HepG2 (cell line): ENCODE measurements at regions not wholly inside any gene's neighbourhood (a gene's known extent, or its start where the extent isn't known, plus 50 kb on each side); places are given as distances from the start of the nearest gene placed in this dataset.

Source experiments
- ATAC-seq: fragments of 200-7000 bp; cut with Tn5 transposase; 3 replicates; pipeline ENCODE4 v1.9.1; 2020; ENCODE audit warnings: mild to moderate bottlenecking, moderate library complexity
- BruUV-seq: library from RNA; stranded (reverse); fragments of 400-500 nt; replicated peaks from 2 replicates; lab custom pipeline; 2021; lab: Mats Ljungman, UMichigan
- CTCF ChIA-PET: fragments of 300-600 bp; formaldehyde crosslinking; extraction: SDS; loops from one replicate; lab custom pipeline; 2021; ENCODE audit warnings: low total read pairs, inconsistent platforms, low intra/inter-chr PET ratio; lab: Yijun Ruan, JAX
- POLR2A ChIA-PET: fragments of 350-600 bp; sonication (Branson Sonifier 250); formaldehyde crosslinking; loops from one replicate; lab custom pipeline; 2020; ENCODE audit warnings: antibody characterized with exemption, inconsistent platforms; lab: Yijun Ruan, JAX
- DNase-seq: peaks from one replicate; pipeline ENCODE4 v3.0.0-alpha.2; 2015; ENCODE audit warnings: low spot score
- FAIRE-seq: peaks from 3 replicates; lab custom pipeline; 2011; peaks lifted over from hg19 to GRCh38; lab: Jason Lieb, UNC
- H2AFZ ChIP-seq: one replicate; pipeline ENCODE4 v1.6.1; 2011; ENCODE audit warnings: low read length, inconsistent platforms
- H3K27ac ChIP-seq: fragments of 300-600 bp; 3 replicates; pipeline ENCODE4 v1.8.0; 2011; ENCODE audit warnings: mixed run types, mild to moderate bottlenecking, mixed read lengths, low read length, inconsistent platforms; ENCODE audit not compliant: insufficient read depth; ENCODE audit errors: extremely low read length
- H3K27me3 ChIP-seq, 2 experiments: fragments of 200-600 bp in 1 of 2; 2 replicates in 1 of 2; 3 replicates in 1 of 2; pipeline versions ENCODE4 v1.6.0 to v1.8.0; 2011; ENCODE audit warnings: low read length in 2 of 2, mild to moderate bottlenecking in 2 of 2, moderate library complexity in 2 of 2, inconsistent platforms in 1 of 2; ENCODE audit not compliant: insufficient read depth in 2 of 2, control insufficient read depth in 1 of 2
- H3K36me3 ChIP-seq, 2 experiments: fragments of 200-600 bp in 1 of 2; replicated peaks in 1 of 2; 2 replicates in 1 of 2; 3 replicates in 1 of 2; pipeline versions ENCODE4 v1.5.1 to v1.8.0; 2011; ENCODE audit warnings: low read length in 2 of 2, inconsistent platforms in 1 of 2; ENCODE audit not compliant: insufficient read depth in 2 of 2, control insufficient read depth in 1 of 2
- H3K4me1 ChIP-seq: 2 replicates; pipeline ENCODE4 v1.5.1; 2012; ENCODE audit warnings: low read length, inconsistent platforms; ENCODE audit not compliant: insufficient read depth
- H3K4me2 ChIP-seq: 2 replicates; pipeline ENCODE4 v1.6.0; 2011; ENCODE audit warnings: low read depth, low read length, inconsistent platforms
- H3K4me3 ChIP-seq, 3 experiments: fragments of 200-600 bp in 1 of 3; sonication (generic), shearing (Covaris generic) in 1 of 3; replicated peaks in 1 of 3; 2 replicates each; pipeline ENCODE4 v1.5.1; 2011 to 2016; ENCODE audit warnings: low read length in 3 of 3, inconsistent platforms in 2 of 3, low read depth in 2 of 3, mild to moderate bottlenecking in 2 of 3, control low read depth in 1 of 3, mixed read lengths in 1 of 3; ENCODE audit not compliant: insufficient read depth in 1 of 3
- H3K79me2 ChIP-seq: one replicate; pipeline ENCODE4 v1.6.1; 2011; ENCODE audit warnings: low read length, inconsistent platforms; ENCODE audit not compliant: insufficient read depth
- H3K9ac ChIP-seq: 2 replicates; pipeline ENCODE4 v1.6.0; 2011; ENCODE audit warnings: mild to moderate bottlenecking, low read depth, low read length, inconsistent platforms; ENCODE audit not compliant: insufficient read depth
- H3K9me3 ChIP-seq: 2 replicates; pipeline ENCODE4 v1.5.1; 2012; ENCODE audit warnings: mild to moderate bottlenecking, low read length
- H4K20me1 ChIP-seq: 2 replicates; pipeline ENCODE4 v1.6.0; 2011; ENCODE audit warnings: inconsistent platforms, mild to moderate bottlenecking, low read length, moderate library complexity; ENCODE audit not compliant: insufficient read depth
- ATF3 ChIP-seq: sonication (generic); formaldehyde crosslinking; IDR thresholded peaks from 2 replicates; pipeline ENCODE4 v1.4.0; 2020; ENCODE audit warnings: missing genetic modification reagents
- CENPT ChIP-seq: sonication (generic); formaldehyde crosslinking; IDR thresholded peaks from 2 replicates; pipeline ENCODE4 v1.8.0; 2022; ENCODE audit warnings: low read depth, mild to moderate bottlenecking, moderate library complexity, missing genetic modification reagents
- LRRFIP1 ChIP-seq: sonication (generic); formaldehyde crosslinking; conservative IDR thresholded peaks from 2 replicates; pipeline ENCODE4 v1.4.0; 2020; ENCODE audit warnings: missing genetic modification reagents
- NCOA5 ChIP-seq: sonication (generic); formaldehyde crosslinking; IDR thresholded peaks from 2 replicates; pipeline ENCODE4 v1.4.0; 2020; ENCODE audit warnings: missing genetic modification reagents
- SATB2 ChIP-seq: sonication (generic); formaldehyde crosslinking; IDR thresholded peaks from 2 replicates; pipeline ENCODE4 v1.5.0; 2020; ENCODE audit warnings: missing genetic modification reagents
- SIN3B ChIP-seq: fragments of 150-350 bp; IDR thresholded peaks from 2 replicates; pipeline ENCODE4 v1.6.1; 2014; ENCODE audit warnings: low read length
- SP2 ChIP-seq: sonication (generic); formaldehyde crosslinking; IDR thresholded peaks from 2 replicates; pipeline ENCODE4 v1.5.1; 2020; ENCODE audit warnings: mild to moderate bottlenecking, missing genetic modification reagents
- ZBTB37 ChIP-seq: sonication (generic); formaldehyde crosslinking; IDR thresholded peaks from 2 replicates; pipeline ENCODE4 v1.4.0; 2020; ENCODE audit warnings: mild to moderate bottlenecking, missing genetic modification reagents
- ZNF10 ChIP-seq: sonication (generic); formaldehyde crosslinking; IDR thresholded peaks from 2 replicates; pipeline ENCODE4 v1.4.0; 2020; ENCODE audit warnings: mild to moderate bottlenecking, low read depth, missing genetic modification reagents, borderline replicate concordance
- ZNF124 ChIP-seq: sonication (generic); formaldehyde crosslinking; IDR thresholded peaks from 2 replicates; pipeline ENCODE4 v1.4.0; 2020; ENCODE audit warnings: missing genetic modification reagents
- ZNF276 ChIP-seq: sonication (generic); formaldehyde crosslinking; IDR thresholded peaks from 2 replicates; pipeline ENCODE4 v1.4.0; 2020; ENCODE audit warnings: mild to moderate bottlenecking, low read depth, missing genetic modification reagents
- ZNF414 ChIP-seq: sonication (generic); formaldehyde crosslinking; IDR thresholded peaks from 2 replicates; pipeline ENCODE4 v1.5.0; 2020; ENCODE audit warnings: missing genetic modification reagents
- ZNF503 ChIP-seq: sonication (generic); formaldehyde crosslinking; IDR thresholded peaks from 2 replicates; pipeline ENCODE4 v1.4.0; 2020; ENCODE audit warnings: missing genetic modification reagents
- WGBS: methylation state at CpG from one replicate; pipeline ENCODE4 v1.1.6; 2017; ENCODE audit warnings: low lambda C conversion rate; 5-methylcytosine and 5-hydroxymethylcytosine counted together
- in situ Hi-C: cut with HindIII; loops from 2 replicates; pipeline ENCODE4 v1.10.0; 2017; ENCODE audit warnings: low pct_unique_long_range_greater_than_20kb; ENCODE audit not compliant: extremely low pct_ligation_motif_present
- intact Hi-C: fragments of 100-400 bp; cut with micrococcal nuclease; formaldehyde crosslinking; loops from one replicate; pipeline ENCODE4 v1.10.0; 2022; ENCODE audit not compliant: unreplicated experiment

- Histone ChIP-seq H3K4me3 (no peak overlapping the region), H3K4me2 (no peak overlapping the region), H4K20me1 (no peaks in the 10 kb centered on the region), H3K9ac (no peak overlapping the region), H2AFZ (no peak overlapping the region), H3K27me3 (no peaks in the 10 kb centered on the region), H3K4me1 (no peaks in the 10 kb centered on the region), H3K36me3 (no peaks in the 10 kb centered on the region), H3K9me3 (no peaks in the 10 kb centered on the region), H3K79me2 (no peaks in the 10 kb centered on the region), H3K27ac (no peak overlapping the region)
- in situ Hi-C loops: no loop called here
- ATAC-seq (no peak), DNase-seq (no peak), FAIRE-seq (no peak)
- POLR2A ChIA-PET: no interaction called here
- intact Hi-C loops: no loop called here
- 18% methylated on average over 6 of the region's 6 CpGs for WGBS
- BruUV-seq: no TSS peak
- CTCF ChIA-PET: no interaction called here
- no peak for TF ChIP-seq CENPT (CRISPR knock-in tag)
- TF ChIP-seq ATF3: no peak
- TF ChIP-seq ZNF276 (CRISPR knock-in tag): no peak
- no peak for TF ChIP-seq SIN3B
- TF ChIP-seq ZBTB37 (CRISPR knock-in tag): no peak
- TF ChIP-seq ZNF124: no peak
- TF ChIP-seq LRRFIP1 (CRISPR knock-in tag): no peak
- no peak for TF ChIP-seq SATB2
- TF ChIP-seq ZNF10: no peak
- no peak for TF ChIP-seq ZNF503 (CRISPR knock-in tag)
- no peak for TF ChIP-seq NCOA5 (CRISPR knock-in tag)
- TF ChIP-seq SP2 (CRISPR knock-in tag): no peak
- no peak for TF ChIP-seq ZNF414
Observed at GRCh38 chr5:7190712-7191250, 205.2 kb upstream of the ADCY2 start.
